Fibroblast of lung (primary cell): ENCODE measurements at regions not wholly inside any gene's neighbourhood (a gene's known extent, or its start where the extent isn't known, plus 50 kb on each side); places are given as distances from the start of the nearest gene placed in this dataset.

Experiments
- DNase-seq, 2 donors: peaks; one replicate each; pipeline versions ENCODE4 v3.0.0 to v3.0.0-alpha.2; 2010; ENCODE audit warnings: low read depth in 2 of 2
- H2AFZ ChIP-seq: 2 replicates; pipeline ENCODE4 v1.5.1; 2012; ENCODE audit warnings: low read length, control low read depth, inconsistent platforms
- H3K27ac ChIP-seq: 2 replicates; pipeline ENCODE4 v1.5.1; 2011; ENCODE audit warnings: low read length, control low read depth; ENCODE audit not compliant: insufficient read depth
- H3K27me3 ChIP-seq: 2 replicates; pipeline ENCODE4 v1.5.1; 2011; ENCODE audit warnings: mild to moderate bottlenecking, low read length; ENCODE audit not compliant: control insufficient read depth, insufficient read depth
- H3K36me3 ChIP-seq: 2 replicates; pipeline ENCODE4 v1.5.1; 2011; ENCODE audit warnings: low read length; ENCODE audit not compliant: control insufficient read depth, insufficient read depth
- H3K4me1 ChIP-seq: 2 replicates; pipeline ENCODE4 v1.5.1; 2011; ENCODE audit warnings: low read length; ENCODE audit not compliant: control insufficient read depth, insufficient read depth; ENCODE audit errors: extremely low read depth
- H3K4me2 ChIP-seq: 2 replicates; pipeline ENCODE4 v1.5.1; 2011; ENCODE audit warnings: low read length, control low read depth; ENCODE audit not compliant: insufficient read depth; ENCODE audit errors: extremely low read depth
- H3K4me3 ChIP-seq, 4 experiments: fragments of 200-600 bp in 1 of 4; sonication (generic) in 1 of 4; replicated peaks in 1 of 4; 2 replicates each; pipeline ENCODE4 v1.5.1; 2011 to 2016; ENCODE audit warnings: low read length in 4 of 4, low read depth in 3 of 4, mild to moderate bottlenecking in 3 of 4, control low read depth in 2 of 4, inconsistent platforms in 1 of 4, mixed read lengths in 1 of 4; ENCODE audit not compliant: insufficient read depth in 1 of 4; ENCODE audit errors: control extremely low read depth in 1 of 4
- H3K79me2 ChIP-seq: 2 replicates; pipeline ENCODE4 v1.5.1; 2012; ENCODE audit warnings: mild to moderate bottlenecking, low read length, inconsistent platforms; ENCODE audit not compliant: control insufficient read depth, insufficient read depth
- H3K9ac ChIP-seq: 2 replicates; pipeline ENCODE4 v1.5.1; 2011; ENCODE audit warnings: mild to moderate bottlenecking, low read length, control low read depth; ENCODE audit not compliant: insufficient read depth
- H3K9me3 ChIP-seq: 2 replicates; pipeline ENCODE4 v1.5.1; 2012; ENCODE audit warnings: low read depth, low read length; ENCODE audit not compliant: control insufficient read depth, insufficient read depth
- H4K20me1 ChIP-seq: 2 replicates; pipeline ENCODE4 v1.5.1; 2011; ENCODE audit warnings: low read length; ENCODE audit not compliant: control insufficient read depth, insufficient read depth; ENCODE audit errors: extremely low read depth
- CTCF ChIP-seq, 2 donors: IDR thresholded peaks in 1 of 2; conservative IDR thresholded peaks in 1 of 2; 1 replicate in 1 of 2; 2 replicates in 1 of 2; pipeline ENCODE4 v1.5.1; 2011 to 2012; ENCODE audit warnings: low read length in 2 of 2, control low read depth in 1 of 2, inconsistent platforms in 1 of 2, low read depth in 1 of 2, mild to moderate bottlenecking in 1 of 2
- EZH2 ChIP-seq: IDR thresholded peaks from 2 replicates; pipeline ENCODE4 v1.5.1; 2012; ENCODE audit warnings: low read length, control low read depth, mild to moderate bottlenecking; ENCODE audit errors: missing control alignments

DNA sequence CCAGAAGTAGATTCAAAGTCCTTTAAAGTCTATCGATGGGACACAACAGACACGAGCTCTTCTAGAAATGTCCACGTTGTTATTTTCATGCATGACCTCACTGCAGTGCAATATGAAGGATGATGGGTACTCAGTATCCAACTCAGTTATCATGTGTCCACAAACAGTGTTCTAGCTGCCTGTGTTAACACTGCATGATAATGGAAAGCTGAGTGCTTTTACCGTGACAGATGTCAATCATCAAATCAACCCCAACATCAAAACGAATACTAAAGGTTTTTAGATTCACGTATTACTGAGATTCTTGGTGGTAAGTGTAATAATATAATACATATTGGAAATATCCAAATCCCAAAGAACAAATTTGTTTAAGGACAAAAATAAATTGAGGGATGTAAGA, 394.8 kb upstream of the TENM3 start:
- TF ChIP-seq CTCF (conservative IDR thresholded peaks at IDR 0.05 in 1 of 2, IDR thresholded peaks at IDR 0.05 in 1 of 2; ENCODE audit: low read depth in 1 of 2, low read length in 2 of 2): no peak
- no peak for TF ChIP-seq EZH2
- Histone ChIP-seq H3K4me3 (no peak overlapping the region), H4K20me1 (no peaks in the 10 kb centered on the region), H2AFZ (no peak overlapping the region), H3K36me3 (no peaks in the 10 kb centered on the region), H3K9ac (no peak overlapping the region), H3K4me2 (no peak overlapping the region), H3K27me3 (no peaks in the 10 kb centered on the region), H3K27ac (no peak overlapping the region), H3K4me1 (no peaks in the 10 kb centered on the region), H3K79me2 (no peaks in the 10 kb centered on the region), H3K9me3 (no peaks in the 10 kb centered on the region)
- no peak for DNase-seq

GRCh38 chr4:181849472-181849871, 393.7 kb upstream of the TENM3 start:
- Histone ChIP-seq H3K9me3 (no peaks in the 10 kb centered on the region), H3K4me3 (no peak overlapping the region), H3K4me2 (no peak overlapping the region), H3K9ac (no peak overlapping the region), H3K79me2 (no peaks in the 10 kb centered on the region), H2AFZ (no peak overlapping the region), H4K20me1 (no peaks in the 10 kb centered on the region), H3K27ac (no peak overlapping the region), H3K27me3 (no peaks in the 10 kb centered on the region), H3K36me3 (no peaks in the 10 kb centered on the region), H3K4me1 (no peaks in the 10 kb centered on the region)
- TF ChIP-seq CTCF (conservative IDR thresholded peaks at IDR 0.05 in 1 of 2, IDR thresholded peaks at IDR 0.05 in 1 of 2; ENCODE audit: low read depth in 1 of 2, low read length in 2 of 2) (no peak), EZH2 (no peak)
- DNase-seq: no peak

GRCh38 chr4:181853881-181854511, 389.2 kb upstream of the TENM3 start:
- H3K4me1 ChIP-seq: no peaks in the 10 kb centered on the region
- H3K4me2 ChIP-seq: no peak overlapping the region
- no peaks in the 10 kb centered on the region for H3K36me3 ChIP-seq
- H3K4me3 ChIP-seq: no peak overlapping the region
- H3K27ac ChIP-seq: no peak overlapping the region
- H2AFZ ChIP-seq: no peak overlapping the region
- TF ChIP-seq CTCF (conservative IDR thresholded peaks at IDR 0.05 in 1 of 2, IDR thresholded peaks at IDR 0.05 in 1 of 2; ENCODE audit: low read depth in 1 of 2, low read length in 2 of 2) (no peak), EZH2 (no peak)
- H3K79me2 ChIP-seq: no peaks in the 10 kb centered on the region
- no peaks in the 10 kb centered on the region for H4K20me1 ChIP-seq
- no peaks in the 10 kb centered on the region for H3K27me3 ChIP-seq
- H3K9me3 ChIP-seq: no peaks in the 10 kb centered on the region
- no peak overlapping the region for H3K9ac ChIP-seq
- peak in 1 of 2 donors; percentile 33 for DNase-seq
